Calu3 (cell line): ENCODE measurements at regions not wholly inside any gene's neighbourhood (a gene's known extent, or its start where the extent isn't known, plus 50 kb on each side); places are given as distances from the start of the nearest gene placed in this dataset.

Experiments used
- BruUV-seq: library from RNA; stranded (reverse); fragments of 400-500 nt; replicated peaks from 2 replicates; lab custom pipeline; 2021; lab: Mats Ljungman, UMichigan
- CTCF ChIA-PET: fragments of 300-600 bp; sonication (Branson Sonifier 250); formaldehyde crosslinking; loops from one replicate; lab custom pipeline; 2022; ENCODE audit warnings: antibody characterized with exemption; lab: Charles Lee
- DNase-seq: peaks from one replicate; pipeline ENCODE4 v3.0.0; 2022
- H3K27ac Mint-ChIP-seq: one replicate; pipeline ENCODE4 v1.8.0; 2022; ENCODE audit warnings: mixed read lengths; ENCODE audit not compliant: unreplicated experiment
- H3K27me3 Mint-ChIP-seq: one replicate; pipeline ENCODE4 v1.8.0; 2022; ENCODE audit warnings: mixed read lengths; ENCODE audit not compliant: unreplicated experiment
- H3K36me3 Mint-ChIP-seq: one replicate; pipeline ENCODE4 v1.8.0; 2022; ENCODE audit warnings: mild to moderate bottlenecking, moderate library complexity, mixed read lengths; ENCODE audit not compliant: insufficient read depth, unreplicated experiment
- H3K4me1 Mint-ChIP-seq: one replicate; pipeline ENCODE4 v1.8.0; 2022; ENCODE audit warnings: mild to moderate bottlenecking, low read depth, mixed read lengths; ENCODE audit not compliant: unreplicated experiment
- H3K4me3 Mint-ChIP-seq: one replicate; pipeline ENCODE4 v1.8.0; 2022; ENCODE audit warnings: mild to moderate bottlenecking, low read depth, moderate library complexity, mixed read lengths; ENCODE audit not compliant: unreplicated experiment
- H3K9me3 Mint-ChIP-seq: one replicate; pipeline ENCODE4 v1.8.0; 2022; ENCODE audit warnings: low read depth, mixed read lengths; ENCODE audit not compliant: unreplicated experiment
- intact Hi-C: fragments of 100-400 bp; cut with micrococcal nuclease; formaldehyde crosslinking; loops from one replicate; pipeline ENCODE4 v1.10.0; 2022; ENCODE audit not compliant: unreplicated experiment
- TF ChIP-seq, protein P1 (sequence below): fragments of 200-600 bp; IDR thresholded peaks from one replicate; pipeline ENCODE4 v1.8.0; 2022; ENCODE audit warnings: antibody characterized with exemption; ENCODE audit not compliant: unreplicated experiment

DNA sequence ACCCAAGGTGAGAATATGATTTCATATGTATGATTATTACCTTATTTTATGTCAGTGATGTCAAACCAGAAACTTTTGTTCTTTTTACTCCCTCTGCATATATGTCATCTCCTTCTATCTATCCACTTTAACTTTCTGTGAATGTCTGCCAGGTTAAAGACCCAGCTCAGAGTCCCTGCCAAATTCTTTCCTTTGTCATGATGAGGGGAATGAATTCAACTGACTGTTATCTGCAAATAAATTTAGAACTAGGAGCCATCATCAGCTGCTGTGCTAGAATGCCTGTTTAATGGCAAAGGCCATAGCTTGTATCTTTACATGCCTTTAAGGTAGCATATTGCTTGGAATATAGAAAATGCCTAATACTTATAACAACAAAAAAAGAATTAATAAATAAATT is 815.6 kb upstream of the NEGR1 start:
- peaks cover 20% of the 10 kb centered on the region for H3K9me3 Mint-ChIP-seq
- no peak overlapping the region for H3K4me3 Mint-ChIP-seq
- no peaks in the 10 kb centered on the region for H3K27me3 Mint-ChIP-seq
- intact Hi-C loops = no loop called here
- DNase-seq = no peak
- H3K36me3 Mint-ChIP-seq = no peaks in the 10 kb centered on the region
- no TSS peak for BruUV-seq
- CTCF ChIA-PET = interaction anchor here (0.6 kb wide), 1 partner anchor 341 kb away, joined by 3 read pairs; no protein-coding TSS in a partner anchor
- H3K27ac Mint-ChIP-seq = no peak overlapping the region
- H3K4me1 Mint-ChIP-seq = no peaks in the 10 kb centered on the region
- TF ChIP-seq, protein P1, sequence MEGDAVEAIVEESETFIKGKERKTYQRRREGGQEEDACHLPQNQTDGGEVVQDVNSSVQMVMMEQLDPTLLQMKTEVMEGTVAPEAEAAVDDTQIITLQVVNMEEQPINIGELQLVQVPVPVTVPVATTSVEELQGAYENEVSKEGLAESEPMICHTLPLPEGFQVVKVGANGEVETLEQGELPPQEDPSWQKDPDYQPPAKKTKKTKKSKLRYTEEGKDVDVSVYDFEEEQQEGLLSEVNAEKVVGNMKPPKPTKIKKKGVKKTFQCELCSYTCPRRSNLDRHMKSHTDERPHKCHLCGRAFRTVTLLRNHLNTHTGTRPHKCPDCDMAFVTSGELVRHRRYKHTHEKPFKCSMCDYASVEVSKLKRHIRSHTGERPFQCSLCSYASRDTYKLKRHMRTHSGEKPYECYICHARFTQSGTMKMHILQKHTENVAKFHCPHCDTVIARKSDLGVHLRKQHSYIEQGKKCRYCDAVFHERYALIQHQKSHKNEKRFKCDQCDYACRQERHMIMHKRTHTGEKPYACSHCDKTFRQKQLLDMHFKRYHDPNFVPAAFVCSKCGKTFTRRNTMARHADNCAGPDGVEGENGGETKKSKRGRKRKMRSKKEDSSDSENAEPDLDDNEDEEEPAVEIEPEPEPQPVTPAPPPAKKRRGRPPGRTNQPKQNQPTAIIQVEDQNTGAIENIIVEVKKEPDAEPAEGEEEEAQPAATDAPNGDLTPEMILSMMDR = no peak

DNA sequence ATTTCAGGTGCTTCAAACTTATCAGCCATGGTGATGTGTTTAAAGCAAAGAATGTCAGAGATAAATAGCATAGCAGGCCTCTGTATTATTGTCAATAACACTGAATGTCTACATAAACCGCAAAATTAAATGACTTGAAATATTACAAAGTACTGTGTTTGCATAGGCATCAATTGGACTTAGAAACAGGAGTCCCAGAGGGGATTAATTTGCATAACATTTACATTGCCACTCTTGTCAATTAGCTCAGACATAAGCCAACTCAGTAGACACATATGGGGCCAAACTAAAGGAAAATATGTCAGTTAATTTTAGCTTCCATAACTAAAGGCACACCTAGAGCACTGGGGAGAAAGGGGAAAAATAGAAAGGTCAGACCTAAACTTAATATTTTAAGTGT is 814.5 kb upstream of the NEGR1 start:
- TF ChIP-seq, protein P1 = no peak
- Mint-ChIP-seq H3K4me3 (no peak overlapping the region), H3K4me1 (no peaks in the 10 kb centered on the region), H3K27me3 (no peaks in the 10 kb centered on the region), H3K27ac (no peak overlapping the region), H3K36me3 (no peaks in the 10 kb centered on the region), H3K9me3 (peaks cover 26% of the 10 kb centered on the region)
- BruUV-seq = no TSS peak
- intact Hi-C loops = no loop called here
- no peak for DNase-seq
- CTCF ChIA-PET = no interaction called here

DNA sequence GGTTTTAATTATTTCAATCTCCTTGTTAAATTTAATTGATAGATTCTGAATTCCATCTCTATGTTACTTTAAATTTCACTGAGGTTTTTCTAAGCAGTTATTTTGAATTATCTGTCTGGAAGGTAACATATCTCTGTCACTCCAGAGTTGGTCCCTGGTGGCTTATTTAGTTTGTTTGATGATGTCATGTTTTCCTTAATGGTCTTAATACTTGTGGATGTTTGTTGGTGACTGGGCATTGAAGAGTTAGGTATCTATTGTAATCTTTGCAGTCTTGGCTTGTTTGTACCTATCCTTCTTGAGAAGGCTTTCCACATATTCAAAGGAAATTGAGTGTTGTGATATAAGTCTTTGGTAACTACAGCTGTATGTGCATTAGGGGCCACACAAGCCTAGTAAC is 810.0 kb upstream of the NEGR1 start:
- intact Hi-C loops = no loop called here
- DNase-seq = no peak
- Mint-ChIP-seq H3K9me3 (peaks cover 26% of the 10 kb centered on the region), H3K4me3 (no peak overlapping the region), H3K27ac (no peak overlapping the region), H3K36me3 (no peaks in the 10 kb centered on the region), H3K4me1 (no peaks in the 10 kb centered on the region), H3K27me3 (no peaks in the 10 kb centered on the region)
- no TSS peak for BruUV-seq
- TF ChIP-seq, protein P1 = no peak
- CTCF ChIA-PET = no interaction called here

DNA sequence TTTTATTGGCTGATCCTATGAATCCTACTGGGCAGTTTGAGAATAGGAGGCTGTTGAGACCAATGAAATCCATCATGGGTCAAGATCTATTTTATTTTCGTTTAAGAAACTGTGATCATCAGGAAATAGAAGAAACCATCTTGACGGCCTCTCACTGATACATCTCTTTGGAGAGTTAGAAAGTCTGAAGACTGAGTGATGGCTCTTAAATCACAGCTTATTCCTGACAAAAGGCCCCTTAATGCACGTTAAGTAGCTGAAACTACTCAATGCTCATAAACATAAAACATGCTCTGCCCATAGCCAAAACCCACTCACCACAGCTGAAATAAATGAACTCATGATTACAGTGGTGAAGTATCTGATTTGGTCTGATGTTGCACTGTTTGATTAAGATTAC is 784.5 kb upstream of the NEGR1 start:
- peaks cover 3% of the 10 kb centered on the region for H3K9me3 Mint-ChIP-seq
- TF ChIP-seq, protein P1 = no peak
- H3K4me1 Mint-ChIP-seq = no peaks in the 10 kb centered on the region
- H3K36me3 Mint-ChIP-seq = no peaks in the 10 kb centered on the region
- H3K27ac Mint-ChIP-seq = no peak overlapping the region
- BruUV-seq = no TSS peak
- no peaks in the 10 kb centered on the region for H3K27me3 Mint-ChIP-seq
- no peak overlapping the region for H3K4me3 Mint-ChIP-seq
- intact Hi-C loops = no loop called here
- CTCF ChIA-PET = no interaction called here
- no peak for DNase-seq
